Ureter (tissue), 1 donor: ENCODE measurements at regions not wholly inside any gene's neighbourhood (a gene's known extent, or its start where the extent isn't known, plus 50 kb on each side); places are given as distances from the start of the nearest gene placed in this dataset.
"Not testable (repeated sequence)": the region's sequence is repeated elsewhere in the genome, so short reads cannot be mapped to it uniquely, and the experiment has no call there.

Source experiments
- DNase-seq: peaks from one replicate; pipeline ENCODE4 v3.0.0-alpha.2; 2020; ENCODE audit warnings: low spot score
- donor health status: DM: yes; HTN: yes; CAD: no.

- DNase-seq = no peak
Observed at GRCh38 chr6:138659998-138660397, 113.6 kb upstream of the CCDC28A start.

GRCh38 chr6:138662471-138662870, 111.1 kb upstream of the CCDC28A start:
- no peak for DNase-seq

- no peak for DNase-seq
Observed at GRCh38 chr6:138663892-138664291, 109.7 kb upstream of the CCDC28A start.

- DNase-seq = no peak
Observed at GRCh38 chr6:138664745-138665144, 108.8 kb upstream of the CCDC28A start.

GRCh38 chr6:138666636-138667035, 106.9 kb upstream of the CCDC28A start:
- no peak for DNase-seq

GRCh38 chr6:138667408-138667807, 106.2 kb upstream of the CCDC28A start:
- DNase-seq = no peak

GRCh38 chr6:138671351-138671750, 102.2 kb upstream of the CCDC28A start:
- DNase-seq = no peak

- DNase-seq = no peak
Observed at GRCh38 chr6:138673346-138674014, 100.1 kb upstream of the CCDC28A start.

- not testable (repeated sequence) for DNase-seq
Observed at GRCh38 chr6:138674444-138674843, 99.1 kb upstream of the CCDC28A start.

- DNase-seq = no peak
Observed at GRCh38 chr6:138677538-138677937, 96.0 kb upstream of the CCDC28A start.

GRCh38 chr6:138678168-138678567, 95.4 kb upstream of the CCDC28A start:
- DNase-seq = no peak

GRCh38 chr6:138680085-138680484, 93.5 kb upstream of the CCDC28A start:
- no peak for DNase-seq

- DNase-seq = no peak
Observed at GRCh38 chr6:138681627-138682026, 91.9 kb upstream of the CCDC28A start.

GRCh38 chr6:138682704-138683527, 90.7 kb upstream of the CCDC28A start:
- no peak for DNase-seq

- no peak for DNase-seq
Observed at GRCh38 chr6:138685257-138685656, 88.3 kb upstream of the CCDC28A start.

- DNase-seq = no peak
Observed at GRCh38 chr6:138685781-138686180, 87.8 kb upstream of the CCDC28A start.

GRCh38 chr6:138688580-138688979, 85.0 kb upstream of the CCDC28A start:
- no peak for DNase-seq

GRCh38 chr6:138689849-138690248, 83.7 kb upstream of the CCDC28A start:
- DNase-seq = no peak

GRCh38 chr6:138690975-138691594, 82.5 kb upstream of the CCDC28A start:
- DNase-seq = no peak

GRCh38 chr6:138691595-138692057, 81.9 kb upstream of the CCDC28A start:
- DNase-seq = no peak

- DNase-seq = no peak
Observed at GRCh38 chr6:138692058-138692977, 81.3 kb upstream of the CCDC28A start.
